B cell (primary cell): ENCODE measurements at regions not wholly inside any gene's neighbourhood (a gene's known extent, or its start where the extent isn't known, plus 50 kb on each side); places are given as distances from the start of the nearest gene placed in this dataset.

Source experiments
- ATAC-seq: fragments of 200-7000 bp; cut with Tn5 transposase; one replicate; pipeline ENCODE4 v1.10.0; 2021; ENCODE audit warnings: low read depth, mild to moderate bottlenecking, moderate number of reproducible peaks, moderate library complexity
- CTCF ChIA-PET: fragments of 350-600 bp; sonication (Branson Sonifier 250); formaldehyde crosslinking; loops from one replicate; lab custom pipeline; 2021; ENCODE audit warnings: antibody characterized with exemption, inconsistent platforms; lab: Charles Lee
- POLR2A ChIA-PET: fragments of 350-600 bp; sonication (Branson Sonifier 250); formaldehyde crosslinking; loops from one replicate; lab custom pipeline; 2021; ENCODE audit warnings: antibody characterized with exemption; lab: Charles Lee
- DNase-seq: peaks from one replicate; pipeline ENCODE4 v3.0.0; 2013
- H2AFZ ChIP-seq: 2 replicates; pipeline ENCODE4 v1.6.1; 2012; ENCODE audit warnings: mild to moderate bottlenecking, low read depth, low read length; ENCODE audit not compliant: insufficient read depth, poor library complexity, severe bottlenecking
- H3K27ac ChIP-seq, 2 donors: 1 replicate in 1 of 2; 2 replicates in 1 of 2; pipeline ENCODE4 v1.5.1; 2012 to 2013; ENCODE audit warnings: low read length in 2 of 2, mild to moderate bottlenecking in 2 of 2, moderate library complexity in 1 of 2
- H3K27me3 ChIP-seq, 4 experiments: fragments of 200-600 bp in 1 of 4; sonication (generic) in 1 of 4; replicated peaks in 1 of 4; 1 replicate in 2 of 4; 2 replicates in 2 of 4; pipeline versions ENCODE4 v1.6.1 to v1.7.0; 2013 to 2016; ENCODE audit warnings: low read length in 3 of 4, mild to moderate bottlenecking in 2 of 4, mixed read lengths in 1 of 4, moderate library complexity in 1 of 4; ENCODE audit not compliant: insufficient read depth in 4 of 4, control insufficient read depth in 3 of 4; ENCODE audit errors: control extremely low read depth in 1 of 4
- H3K36me3 ChIP-seq, 2 experiments: replicated peaks in 1 of 2; 1 replicate in 1 of 2; 2 replicates in 1 of 2; pipeline versions ENCODE4 v1.6.1 to v1.7.1; 2013; ENCODE audit warnings: low read length in 1 of 2; ENCODE audit not compliant: insufficient read depth in 2 of 2, control insufficient read depth in 1 of 2; ENCODE audit errors: control extremely low read depth in 1 of 2, extremely low read depth in 1 of 2
- H3K4me1 ChIP-seq, 2 donors: fragments of 200-600 bp in 1 of 2; sonication (generic) in 1 of 2; 1 replicate in 1 of 2; 2 replicates in 1 of 2; pipeline versions ENCODE4 v1.5.1 to v1.6.1; 2013 to 2017; ENCODE audit warnings: low read length in 2 of 2; ENCODE audit not compliant: control insufficient read depth in 2 of 2, insufficient read depth in 2 of 2
- H3K4me2 ChIP-seq: replicated peaks from 2 replicates; pipeline ENCODE3; 2012; ENCODE audit warnings: mild to moderate bottlenecking, low read depth, low read length; ENCODE audit not compliant: poor library complexity, severe bottlenecking
- H3K4me3 ChIP-seq, 5 experiments: fragments of 200-600 bp in 1 of 5; sonication (generic) in 1 of 5; 1 replicate in 3 of 5; 2 replicates in 2 of 5; pipeline versions ENCODE4 v1.5.1 to v1.7.0; 2011 to 2016; ENCODE audit warnings: low read length in 4 of 5, mild to moderate bottlenecking in 4 of 5, low read depth in 2 of 5, control low read depth in 1 of 5, moderate library complexity in 1 of 5; ENCODE audit not compliant: insufficient read depth in 1 of 5; ENCODE audit errors: control extremely low read depth in 1 of 5, extremely low read depth in 1 of 5
- H3K79me2 ChIP-seq: fragments of 200-600 bp; sonication (generic); one replicate; pipeline ENCODE4 v1.6.0; 2016; ENCODE audit warnings: low read length; ENCODE audit not compliant: control insufficient read depth, insufficient read depth
- H3K9ac ChIP-seq: fragments of 200-600 bp; sonication (generic); 2 replicates; pipeline ENCODE4 v1.6.1; 2017; ENCODE audit warnings: mild to moderate bottlenecking, low read length, moderate library complexity
- H3K9me3 ChIP-seq, 3 donors: one replicate each; pipeline versions ENCODE4 v1.6.1 to v1.7.1; 2013; ENCODE audit warnings: low read length in 2 of 3; ENCODE audit not compliant: control insufficient read depth in 2 of 3, insufficient read depth in 1 of 3; ENCODE audit errors: control extremely low read depth in 1 of 3
- H4K20me1 ChIP-seq: 2 replicates; pipeline ENCODE4 v1.6.0; 2012; ENCODE audit warnings: mild to moderate bottlenecking, low read length; ENCODE audit not compliant: insufficient read depth, control insufficient read depth, poor library complexity, severe bottlenecking
- H3K27ac Mint-ChIP-seq: one replicate; pipeline ENCODE4 v1.8.0; 2021; ENCODE audit warnings: mixed read lengths
- H3K27me3 Mint-ChIP-seq: one replicate; pipeline ENCODE4 v1.8.0; 2021; ENCODE audit warnings: mixed read lengths
- H3K4me1 Mint-ChIP-seq: one replicate; pipeline ENCODE4 v1.8.0; 2021; ENCODE audit warnings: mixed read lengths
- H3K4me3 Mint-ChIP-seq: one replicate; pipeline ENCODE4 v1.8.0; 2021; ENCODE audit warnings: mixed read lengths
- H3K9me3 Mint-ChIP-seq: one replicate; pipeline ENCODE4 v1.8.0; 2022; ENCODE audit warnings: mixed read lengths; ENCODE audit not compliant: insufficient read depth
- EZH2 ChIP-seq: IDR thresholded peaks from 2 replicates; pipeline ENCODE4 v1.6.1; 2012; ENCODE audit warnings: borderline replicate concordance, low read depth, mild to moderate bottlenecking, moderate library complexity, low read length; ENCODE audit not compliant: insufficient read depth, poor library complexity, severe bottlenecking
- WGBS: methylation state at CpG from one replicate; pipeline ENCODE4 v1.1.5; 2013; ENCODE audit warnings: missing lambda C conversion rate; ENCODE audit not compliant: insufficient coverage; 5-methylcytosine and 5-hydroxymethylcytosine counted together
- intact Hi-C: fragments of 100-400 bp; cut with micrococcal nuclease; formaldehyde crosslinking; loops from one replicate; pipeline ENCODE4 v1.10.0; 2022
- TF ChIP-seq, protein P1 (sequence below): fragments of 200-600 bp; IDR thresholded peaks from one replicate; pipeline ENCODE4 v1.8.0; 2022; ENCODE audit warnings: antibody characterized with exemption, mild to moderate bottlenecking

DNA sequence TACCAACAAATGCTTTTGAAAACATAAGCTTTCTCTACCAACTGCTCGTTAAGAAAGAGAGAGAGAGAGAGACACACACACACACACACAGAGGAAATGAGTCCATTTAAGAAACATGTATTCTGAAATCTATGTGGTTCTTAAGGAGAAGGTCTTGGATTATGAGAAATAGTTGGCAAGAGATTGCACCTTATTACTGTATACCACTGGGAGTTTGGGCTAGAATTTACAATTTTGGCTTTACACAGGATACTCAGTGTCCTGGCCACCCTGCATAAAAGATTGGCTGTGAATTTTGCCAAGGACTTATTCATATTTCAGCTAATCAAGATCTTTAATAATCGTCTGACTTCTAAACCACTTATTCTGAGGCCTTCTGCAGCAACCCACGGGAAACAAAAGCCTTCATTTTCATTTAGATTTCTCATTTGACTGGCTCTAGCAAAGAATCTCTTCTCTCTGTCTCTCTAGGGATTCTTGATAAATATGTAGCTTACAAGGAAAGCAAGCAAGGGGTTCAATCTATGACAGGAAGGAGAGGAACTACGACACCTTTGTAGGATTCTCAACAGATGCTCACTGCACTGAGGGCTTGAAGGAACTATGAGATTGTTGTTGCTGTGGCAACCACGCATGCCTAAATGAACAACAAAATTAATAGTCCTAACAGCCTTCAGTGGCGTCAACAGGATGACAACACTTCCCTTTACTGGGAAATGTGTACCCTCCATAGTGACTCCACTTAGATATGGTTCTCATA, 75.3 kb upstream of the GNAO1 start:
- DNase-seq (no peak), ATAC-seq (no peak)
- H3K4me2 ChIP-seq: no peak overlapping the region
- TF ChIP-seq, protein P1, sequence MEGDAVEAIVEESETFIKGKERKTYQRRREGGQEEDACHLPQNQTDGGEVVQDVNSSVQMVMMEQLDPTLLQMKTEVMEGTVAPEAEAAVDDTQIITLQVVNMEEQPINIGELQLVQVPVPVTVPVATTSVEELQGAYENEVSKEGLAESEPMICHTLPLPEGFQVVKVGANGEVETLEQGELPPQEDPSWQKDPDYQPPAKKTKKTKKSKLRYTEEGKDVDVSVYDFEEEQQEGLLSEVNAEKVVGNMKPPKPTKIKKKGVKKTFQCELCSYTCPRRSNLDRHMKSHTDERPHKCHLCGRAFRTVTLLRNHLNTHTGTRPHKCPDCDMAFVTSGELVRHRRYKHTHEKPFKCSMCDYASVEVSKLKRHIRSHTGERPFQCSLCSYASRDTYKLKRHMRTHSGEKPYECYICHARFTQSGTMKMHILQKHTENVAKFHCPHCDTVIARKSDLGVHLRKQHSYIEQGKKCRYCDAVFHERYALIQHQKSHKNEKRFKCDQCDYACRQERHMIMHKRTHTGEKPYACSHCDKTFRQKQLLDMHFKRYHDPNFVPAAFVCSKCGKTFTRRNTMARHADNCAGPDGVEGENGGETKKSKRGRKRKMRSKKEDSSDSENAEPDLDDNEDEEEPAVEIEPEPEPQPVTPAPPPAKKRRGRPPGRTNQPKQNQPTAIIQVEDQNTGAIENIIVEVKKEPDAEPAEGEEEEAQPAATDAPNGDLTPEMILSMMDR: no peak
- TF ChIP-seq EZH2: no peak
- no peaks in the 10 kb centered on the region for H3K9me3 Mint-ChIP-seq
- no peaks in the 10 kb centered on the region for H4K20me1 ChIP-seq
- peaks cover 11% of the 10 kb centered on the region for H3K4me1 Mint-ChIP-seq
- H3K4me3 Mint-ChIP-seq: no peak overlapping the region
- no peak overlapping the region for H3K9ac ChIP-seq
- no peaks in the 10 kb centered on the region for H3K36me3 ChIP-seq
- ChIA-PET CTCF (no interaction called here), POLR2A (no interaction called here)
- H3K79me2 ChIP-seq: no peaks in the 10 kb centered on the region
- intact Hi-C loops: no loop called here
- H3K9me3 ChIP-seq: no peaks in the 10 kb centered on the region
- H3K4me3 ChIP-seq: no peak overlapping the region
- H2AFZ ChIP-seq: no peak overlapping the region
- peaks cover 6% of the 10 kb centered on the region for H3K27me3 Mint-ChIP-seq
- H3K27me3 ChIP-seq: peaks cover 0 to 3% (median 0%) of the 10 kb centered on the region in 4 experiments
- peaks cover 3 to 7% of the 10 kb centered on the region in 2 donors for H3K4me1 ChIP-seq
- no peak overlapping the region for H3K27ac Mint-ChIP-seq
- H3K27ac ChIP-seq: no peak overlapping the region
- WGBS: 80% methylated on average over 3 of the region's 6 CpGs

DNA sequence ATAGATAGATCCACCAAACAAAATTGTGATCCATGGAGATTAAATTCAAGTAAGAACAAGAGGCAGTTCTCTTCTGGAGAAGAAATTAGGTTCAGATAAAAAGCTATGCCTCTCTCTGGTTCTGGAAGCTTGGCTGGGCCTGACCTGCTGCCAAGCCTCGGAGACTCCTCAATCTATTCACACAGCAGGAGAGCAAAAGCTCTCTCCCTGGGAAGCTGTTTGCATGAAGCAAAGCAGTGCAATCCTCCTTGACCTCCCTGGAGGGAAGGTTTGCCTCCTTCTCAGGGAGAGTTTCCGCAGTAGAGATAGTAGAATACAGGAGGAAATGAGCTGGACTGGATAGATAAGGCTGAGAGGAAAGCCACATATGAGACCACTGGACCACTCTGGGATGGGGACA, 78.1 kb upstream of the GNAO1 start:
- Histone ChIP-seq H2AFZ (no peak overlapping the region), H3K4me1 (no peaks in the 10 kb centered on the region), H3K27me3 (peaks cover 0 to 3% (median 0%) of the 10 kb centered on the region in 4 experiments), H3K4me2 (no peak overlapping the region), H4K20me1 (no peaks in the 10 kb centered on the region), H3K79me2 (no peaks in the 10 kb centered on the region), H3K36me3 (no peaks in the 10 kb centered on the region), H3K9ac (no peak overlapping the region), H3K27ac (no peak overlapping the region), H3K4me3 (no peak overlapping the region), H3K9me3 (no peaks in the 10 kb centered on the region)
- Mint-ChIP-seq H3K4me3 (no peak overlapping the region), H3K27ac (no peak overlapping the region), H3K27me3 (peaks cover 11% of the 10 kb centered on the region), H3K4me1 (peaks cover 4% of the 10 kb centered on the region), H3K9me3 (no peaks in the 10 kb centered on the region)
- TF ChIP-seq EZH2: no peak
- TF ChIP-seq, protein P1: no peak
- no peak for DNase-seq
- intact Hi-C loops: no loop called here
- ATAC-seq: no peak
- WGBS: 40% methylated on average over 1 of the region's 2 CpGs
- ChIA-PET POLR2A (no interaction called here), CTCF (interaction anchor here (1.1 kb wide), 1 partner anchor 45 kb away, joined by 3 read pairs; no protein-coding TSS in a partner anchor)
